Right lobe of liver (tissue), 4 donors: ENCODE measurements at regions not wholly inside any gene's neighbourhood (a gene's known extent, or its start where the extent isn't known, plus 50 kb on each side); places are given as distances from the start of the nearest gene placed in this dataset.

Experiments used
- POLR2A ChIP-seq: fragments of 450-650 bp; IDR thresholded peaks from one replicate; pipeline ENCODE4 v1.6.1; 2017; ENCODE audit warnings: antibody characterized with exemption, mild to moderate bottlenecking
- TF ChIP-seq, protein P1 (sequence below), 4 donors: fragments of 200-600 bp in 3 of 4; fragments of 450-650 bp in 1 of 4; IDR thresholded peaks; one replicate each; pipeline versions ENCODE4 v1.5.1 to v1.8.0; 2016 to 2022; ENCODE audit warnings: antibody characterized with exemption in 4 of 4, mild to moderate bottlenecking in 2 of 4
- donor health status: DM: no; HTN: no; CAD: no.
- donor health status: DM: no; HTN: no; CAD: no.
- donor health status: DM: no; HTN: yes; CAD: no.

DNA sequence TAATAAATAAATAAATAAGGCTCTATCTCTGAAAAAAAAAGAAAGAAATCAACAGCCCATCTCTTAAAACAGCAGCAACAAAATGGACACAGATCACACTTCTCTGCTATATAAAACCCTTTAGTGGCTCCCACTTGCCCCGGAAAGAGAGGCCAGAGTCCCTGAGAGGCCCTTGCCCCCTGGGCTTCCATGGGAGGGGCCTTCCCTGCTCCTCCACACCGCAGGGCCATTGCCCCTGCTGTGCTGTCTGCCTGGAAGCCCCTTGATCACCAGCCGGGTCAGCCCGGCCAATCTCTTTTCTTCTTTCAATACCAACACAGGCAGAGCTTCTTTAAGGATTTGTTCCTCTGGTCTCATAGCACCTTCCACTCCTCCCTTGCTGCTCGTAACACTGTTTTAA, 171.1 kb downstream of the URI1 start:
- TF ChIP-seq, protein P1, sequence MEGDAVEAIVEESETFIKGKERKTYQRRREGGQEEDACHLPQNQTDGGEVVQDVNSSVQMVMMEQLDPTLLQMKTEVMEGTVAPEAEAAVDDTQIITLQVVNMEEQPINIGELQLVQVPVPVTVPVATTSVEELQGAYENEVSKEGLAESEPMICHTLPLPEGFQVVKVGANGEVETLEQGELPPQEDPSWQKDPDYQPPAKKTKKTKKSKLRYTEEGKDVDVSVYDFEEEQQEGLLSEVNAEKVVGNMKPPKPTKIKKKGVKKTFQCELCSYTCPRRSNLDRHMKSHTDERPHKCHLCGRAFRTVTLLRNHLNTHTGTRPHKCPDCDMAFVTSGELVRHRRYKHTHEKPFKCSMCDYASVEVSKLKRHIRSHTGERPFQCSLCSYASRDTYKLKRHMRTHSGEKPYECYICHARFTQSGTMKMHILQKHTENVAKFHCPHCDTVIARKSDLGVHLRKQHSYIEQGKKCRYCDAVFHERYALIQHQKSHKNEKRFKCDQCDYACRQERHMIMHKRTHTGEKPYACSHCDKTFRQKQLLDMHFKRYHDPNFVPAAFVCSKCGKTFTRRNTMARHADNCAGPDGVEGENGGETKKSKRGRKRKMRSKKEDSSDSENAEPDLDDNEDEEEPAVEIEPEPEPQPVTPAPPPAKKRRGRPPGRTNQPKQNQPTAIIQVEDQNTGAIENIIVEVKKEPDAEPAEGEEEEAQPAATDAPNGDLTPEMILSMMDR (IDR thresholded peaks at IDR 0.05), result no peak
- TF ChIP-seq POLR2A, result no peak
